ENCODE measurements at regions not wholly inside any gene's neighbourhood (a gene's known extent, or its start where the extent isn't known, plus 50 kb on each side); places are given as distances from the start of the nearest gene placed in this dataset.

DNA sequence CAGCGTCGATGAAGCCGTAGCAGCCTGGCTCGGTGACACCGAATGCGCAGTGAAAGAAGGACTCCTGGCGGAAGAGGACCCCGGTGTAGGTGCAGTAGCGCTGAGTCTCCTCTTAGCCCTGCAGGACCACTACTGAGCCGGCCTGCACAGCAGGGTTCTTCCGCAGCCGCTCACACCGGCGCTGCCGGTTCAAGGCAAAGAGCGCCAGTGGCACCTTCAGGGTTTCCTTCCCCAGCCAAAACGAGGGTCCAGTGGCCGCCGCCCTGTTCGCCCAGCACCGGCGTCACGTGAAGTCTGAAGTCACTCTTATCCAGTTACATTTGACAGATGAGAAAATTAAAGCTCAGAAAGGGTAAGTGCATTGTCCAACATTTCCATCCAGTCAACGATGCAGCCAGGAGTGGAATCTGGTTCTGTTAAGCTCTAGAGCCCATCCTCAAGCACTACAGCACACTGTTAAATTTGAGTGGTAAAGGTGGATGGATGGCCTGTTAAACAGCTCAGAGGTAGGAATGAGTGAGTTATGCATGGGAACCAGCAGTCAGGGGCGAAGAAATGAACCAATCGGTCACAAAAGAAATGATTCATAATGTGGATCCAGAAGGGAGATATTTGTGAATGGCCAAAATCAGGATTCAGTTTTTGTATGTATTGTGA, 50.2 kb upstream of the SMIM36 start:
- TF ChIP-seq, protein P1, sequence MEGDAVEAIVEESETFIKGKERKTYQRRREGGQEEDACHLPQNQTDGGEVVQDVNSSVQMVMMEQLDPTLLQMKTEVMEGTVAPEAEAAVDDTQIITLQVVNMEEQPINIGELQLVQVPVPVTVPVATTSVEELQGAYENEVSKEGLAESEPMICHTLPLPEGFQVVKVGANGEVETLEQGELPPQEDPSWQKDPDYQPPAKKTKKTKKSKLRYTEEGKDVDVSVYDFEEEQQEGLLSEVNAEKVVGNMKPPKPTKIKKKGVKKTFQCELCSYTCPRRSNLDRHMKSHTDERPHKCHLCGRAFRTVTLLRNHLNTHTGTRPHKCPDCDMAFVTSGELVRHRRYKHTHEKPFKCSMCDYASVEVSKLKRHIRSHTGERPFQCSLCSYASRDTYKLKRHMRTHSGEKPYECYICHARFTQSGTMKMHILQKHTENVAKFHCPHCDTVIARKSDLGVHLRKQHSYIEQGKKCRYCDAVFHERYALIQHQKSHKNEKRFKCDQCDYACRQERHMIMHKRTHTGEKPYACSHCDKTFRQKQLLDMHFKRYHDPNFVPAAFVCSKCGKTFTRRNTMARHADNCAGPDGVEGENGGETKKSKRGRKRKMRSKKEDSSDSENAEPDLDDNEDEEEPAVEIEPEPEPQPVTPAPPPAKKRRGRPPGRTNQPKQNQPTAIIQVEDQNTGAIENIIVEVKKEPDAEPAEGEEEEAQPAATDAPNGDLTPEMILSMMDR (conservative IDR thresholded peaks at IDR 0.05; ENCODE audit: low read length), result no peak
- no peak for TF ChIP-seq EZH2phosphoT487 (IDR thresholded peaks at IDR 0.05; ENCODE audit: borderline replicate concordance)
